PC-3 (cell line): ENCODE measurements at regions not wholly inside any gene's neighbourhood (a gene's known extent, or its start where the extent isn't known, plus 50 kb on each side); places are given as distances from the start of the nearest gene placed in this dataset.

Experiments used
- CTCF ChIP-seq: fragments of 300-600 bp; sonication (generic); conservative IDR thresholded peaks from 2 replicates; pipeline ENCODE4 v1.5.1; 2017; ENCODE audit warnings: antibody characterized with exemption, low read depth, mild to moderate bottlenecking, low read length
- EZH2 ChIP-seq: fragments of 300-600 bp; sonication (generic); IDR thresholded peaks from one replicate; pipeline ENCODE4 v1.6.1; 2017; ENCODE audit warnings: antibody characterized with exemption, mild to moderate bottlenecking, low read length; ENCODE audit not compliant: unreplicated experiment

DNA sequence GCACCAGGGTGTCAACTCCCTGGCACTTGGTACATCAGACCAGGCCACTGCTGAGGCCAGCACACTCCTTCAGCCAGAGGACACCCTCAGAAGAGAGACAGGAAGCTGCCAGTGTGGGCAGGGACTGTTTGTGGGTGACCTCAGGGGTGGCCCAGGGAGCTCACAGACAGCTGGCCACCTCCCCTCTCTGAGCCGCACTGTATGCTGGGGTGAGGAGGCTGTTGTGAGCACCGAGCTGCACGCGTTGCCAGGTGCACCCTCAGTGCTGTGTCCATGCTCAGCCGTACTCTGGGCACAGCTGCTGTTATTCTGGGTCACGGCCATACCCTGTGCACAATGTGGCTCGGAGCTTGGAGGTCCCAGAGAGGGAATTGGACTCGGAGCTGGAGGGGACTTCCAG lies 61.5 kb upstream of the NANOS1 start:
- TF ChIP-seq CTCF, result no peak
- no peak for TF ChIP-seq EZH2
